Heart right ventricle (tissue), 16 donors: ENCODE measurements at regions not wholly inside any gene's neighbourhood (a gene's known extent, or its start where the extent isn't known, plus 50 kb on each side); places are given as distances from the start of the nearest gene placed in this dataset.
A peak's percentile ranks its signal among the peaks of the same experiment; 100 is the strongest.

Source experiments
- ATAC-seq, 8 donors: fragments of 200-7000 bp; cut with Tn5 transposase; one replicate each; pipeline ENCODE4 v1.9.1; 2020; ENCODE audit warnings: mild to moderate bottlenecking in 8 of 8, moderate library complexity in 8 of 8, moderate number of reproducible peaks in 1 of 8
- DNase-seq, 2 donors: peaks; one replicate each; pipeline ENCODE4 v3.0.0-alpha.2; 2020
- H3K27ac ChIP-seq, 10 donors: fragments of 200-600 bp; sonication (generic) in 2 of 10; one replicate each; pipeline versions ENCODE4 v1.5.0 to v1.8.0; 2020 to 2022; ENCODE audit warnings: mild to moderate bottlenecking in 3 of 10
- H3K27me3 ChIP-seq, 7 donors: fragments of 200-600 bp; one replicate each; pipeline ENCODE4 v1.8.0; 2021 to 2022; ENCODE audit warnings: mild to moderate bottlenecking in 2 of 7
- H3K36me3 ChIP-seq, 9 donors: fragments of 200-600 bp; sonication (generic) in 1 of 9; one replicate each; pipeline versions ENCODE4 v1.5.0 to v1.8.0; 2020 to 2022; ENCODE audit warnings: mild to moderate bottlenecking in 2 of 9
- H3K4me1 ChIP-seq, 9 donors: fragments of 200-600 bp; sonication (generic) in 1 of 9; one replicate each; pipeline versions ENCODE4 v1.5.0 to v1.8.0; 2020 to 2022; ENCODE audit warnings: mild to moderate bottlenecking in 4 of 9
- H3K4me3 ChIP-seq, 10 donors: fragments of 200-600 bp; sonication (generic) in 2 of 10; one replicate each; pipeline versions ENCODE4 v1.5.0 to v1.8.0; 2020 to 2022; ENCODE audit warnings: mild to moderate bottlenecking in 7 of 10, moderate library complexity in 2 of 10
- H3K9me3 ChIP-seq, 11 donors: fragments of 200-600 bp in 10 of 11; sonication (generic) in 2 of 11; one replicate each; pipeline versions ENCODE4 v1.5.0 to v1.8.0; 2013 to 2022; ENCODE audit warnings: mild to moderate bottlenecking in 2 of 11, control low read depth in 1 of 11, moderate library complexity in 1 of 11
- CTCF ChIP-seq, 9 donors: fragments of 200-600 bp; sonication (generic) in 2 of 9; IDR thresholded peaks; one replicate each; pipeline versions ENCODE4 v1.5.0 to v1.8.0; 2021 to 2022; ENCODE audit warnings: antibody characterized with exemption in 9 of 9, mild to moderate bottlenecking in 5 of 9, moderate library complexity in 1 of 9
- WGBS, 2 donors: extraction: QIAGEN DNeasy Blood & Tissue Kit; methylation state at CpG; one replicate each; pipeline ENCODE4 v1.1.7; 2013; ENCODE audit warnings: inconsistent platforms in 1 of 2; 5-methylcytosine and 5-hydroxymethylcytosine counted together
- intact Hi-C, 10 donors: fragments of 100-400 bp; cut with DNase I; formaldehyde crosslinking; loops; one replicate each; pipeline versions ENCODE4 v1.11.1 to v1.14.2; 2022
- donor health status: Arrhythmogenic right ventricular cardiomyopathy.
- donor health status: ischemic (EF 13 %, LVEDD 7.1; RV severe dilation, severe dysfunction).
- donor health status: healthy with polysubstance abuse.
- donor health status: DM: no; HTN: yes; CAD: no.
- donor health status: DM: no; HTN: no; CAD: no.
- donor health status: ischemic (EF 25% LVEDD 6.9; RV normal size, moderate dysfunction).
- donor health status: ischemic (EF 25% LVEDD 5.7; RV mildly dilated, moderate dysfunction).
- donor health status: healthy.
- donor health status: DM: yes; HTN: yes; CAD: no.
- donor health status: Ischemic cardiomyopathy.
- donor health status: ischemic (EF 35%, LVEDD 5.7; RV mildly dilated, moderate dysfunction).
- donor health status: nonischemic (EF 11% LVEDD 7.7; RV severe dilation, severe dysfunction).
- donor health status: DM: yes; HTN: yes; CAD: no.
- donor health status: PGD.
- donor health status: ischemic (EF 29% LVEDD 5.4; RV normal size, mild dysfunction).
- donor health status: nonischemic (EF 23%, LVEDD 6.1; RV moderate dilation, normal function).

- no peak for DNase-seq
- intact Hi-C loops: no loop called here
- TF ChIP-seq CTCF (IDR thresholded peaks at IDR 0.05): no peak
- H3K27ac ChIP-seq: no peak overlapping the region
- H3K36me3 ChIP-seq: no peaks in the 10 kb centered on the region
- H3K4me1 ChIP-seq: no peaks in the 10 kb centered on the region
- no peaks in the 10 kb centered on the region for H3K9me3 ChIP-seq
- no peak overlapping the region for H3K4me3 ChIP-seq
- peaks cover 0 to 2% (median 0%) of the 10 kb centered on the region in 7 donors for H3K27me3 ChIP-seq
- WGBS, 2 donors: 74 to 80% methylated on average over 1 of the region's 1 CpG
- no peak for ATAC-seq
These were observed 246.2 kb downstream of the DMRT2 start for GRCh38 chr9:1296331-1296730.

GRCh38 chr9:1298046-1298445 is 247.9 kb downstream of the DMRT2 start:
- ATAC-seq (peak in 3 of 8 donors; percentile 26 to 35 (median 30)), DNase-seq (no peak)
- no peaks in the 10 kb centered on the region for H3K27me3 ChIP-seq
- no peak for TF ChIP-seq CTCF (IDR thresholded peaks at IDR 0.05)
- intact Hi-C loops: no loop called here
- H3K9me3 ChIP-seq: no peaks in the 10 kb centered on the region
- WGBS, 2 donors: 35% methylated on average over 2 of the region's 2 CpGs
- no peak overlapping the region for H3K4me3 ChIP-seq
- no peaks in the 10 kb centered on the region for H3K36me3 ChIP-seq
- H3K27ac ChIP-seq: peak overlapping the region in 1 of 10 donors; percentile 74
- no peaks in the 10 kb centered on the region for H3K4me1 ChIP-seq

- Histone ChIP-seq H3K4me1 (no peaks in the 10 kb centered on the region), H3K27ac (no peak overlapping the region), H3K27me3 (no peaks in the 10 kb centered on the region), H3K36me3 (no peaks in the 10 kb centered on the region), H3K4me3 (no peak overlapping the region), H3K9me3 (no peaks in the 10 kb centered on the region)
- DNase-seq: no peak
- 0% methylated on average over 1 of the region's 1 CpG for WGBS, 2 donors
- TF ChIP-seq CTCF (IDR thresholded peaks at IDR 0.05): no peak
- intact Hi-C loops: no loop called here
- ATAC-seq: no peak
These were observed 250.8 kb downstream of the DMRT2 start for GRCh38 chr9:1300941-1301340.

- Histone ChIP-seq H3K36me3 (no peaks in the 10 kb centered on the region), H3K4me1 (no peaks in the 10 kb centered on the region), H3K4me3 (no peak overlapping the region), H3K27ac (no peak overlapping the region), H3K9me3 (no peaks in the 10 kb centered on the region), H3K27me3 (no peaks in the 10 kb centered on the region)
- ATAC-seq (no peak), DNase-seq (no peak)
- intact Hi-C loops: no loop called here
- no peak for TF ChIP-seq CTCF (IDR thresholded peaks at IDR 0.05)
- 76% methylated on average over 3 of the region's 3 CpGs for WGBS, 2 donors
These were observed 253.8 kb downstream of the DMRT2 start for GRCh38 chr9:1303932-1304331.
